HG03135 (cell line): ENCODE measurements at regions not wholly inside any gene's neighbourhood (a gene's known extent, or its start where the extent isn't known, plus 50 kb on each side); places are given as distances from the start of the nearest gene placed in this dataset.
"Not testable (repeated sequence)": the region's sequence is repeated elsewhere in the genome, so short reads cannot be mapped to it uniquely, and the experiment has no call there.

ENCODE experiments used
- ATAC-seq: cut with Tn5 transposase; IDR thresholded peaks from one replicate; pipeline ENCODE4 v1.9.1; 2021; ENCODE audit warnings: mild to moderate bottlenecking, moderate library complexity; ENCODE audit not compliant: unreplicated experiment

GRCh38 chr5:18496041-18496440, 861.8 kb downstream of the TAF11L14 start:
- ATAC-seq, result no peak

GRCh38 chr5:18497089-18497488, 862.8 kb downstream of the TAF11L14 start:
- no peak for ATAC-seq

- no peak for ATAC-seq
Observed at GRCh38 chr5:18503797-18504328, 869.6 kb downstream of the TAF11L14 start.

- ATAC-seq, result no peak
Observed at GRCh38 chr5:18507114-18507513, 872.9 kb downstream of the TAF11L14 start.

GRCh38 chr5:18517641-18518380, 883.6 kb downstream of the TAF11L14 start:
- no peak for ATAC-seq

GRCh38 chr5:18523380-18523779, 889.1 kb downstream of the TAF11L14 start:
- ATAC-seq, result no peak

GRCh38 chr5:18526792-18527405, 892.6 kb downstream of the TAF11L14 start:
- ATAC-seq, result no peak

GRCh38 chr5:18533137-18533536, 898.9 kb downstream of the TAF11L14 start:
- no peak for ATAC-seq

- no peak for ATAC-seq
Observed at GRCh38 chr5:18534119-18534518, 899.9 kb downstream of the TAF11L14 start.

- not testable (repeated sequence) for ATAC-seq
Observed at GRCh38 chr5:18535753-18536152, 901.5 kb downstream of the TAF11L14 start.

- no peak for ATAC-seq
Observed at GRCh38 chr5:18544421-18544820, 910.2 kb downstream of the TAF11L14 start.

- ATAC-seq, result no peak
Observed at GRCh38 chr5:18546591-18546990, 912.3 kb downstream of the TAF11L14 start.

- no peak for ATAC-seq
Observed at GRCh38 chr5:18551716-18552115, 917.5 kb downstream of the TAF11L14 start.

- no peak for ATAC-seq
Observed at GRCh38 chr5:18553269-18553668, 919.0 kb downstream of the TAF11L14 start.

GRCh38 chr5:18560602-18561001, 926.3 kb downstream of the TAF11L14 start:
- no peak for ATAC-seq

- ATAC-seq, result no peak
Observed at GRCh38 chr5:18563853-18564252, 929.6 kb downstream of the TAF11L14 start.

GRCh38 chr5:18566671-18567070, 932.4 kb downstream of the TAF11L14 start:
- ATAC-seq, result no peak

GRCh38 chr5:18576586-18576985, 942.3 kb downstream of the TAF11L14 start:
- no peak for ATAC-seq

- no peak for ATAC-seq
Observed at GRCh38 chr5:18601185-18601584, 966.9 kb downstream of the TAF11L14 start.

- no peak for ATAC-seq
Observed at GRCh38 chr5:18602402-18602801, 968.1 kb downstream of the TAF11L14 start.

GRCh38 chr5:18605186-18605585, 970.9 kb downstream of the TAF11L14 start:
- no peak for ATAC-seq

GRCh38 chr5:18607570-18607969, 973.3 kb downstream of the TAF11L14 start:
- no peak for ATAC-seq
